GM12878 (cell line): ENCODE measurements at regions not wholly inside any gene's neighbourhood (a gene's known extent, or its start where the extent isn't known, plus 50 kb on each side); places are given as distances from the start of the nearest gene placed in this dataset.

Source experiments
- ATAC-seq: fragments of 200-7000 bp; cut with Tn5 transposase; 3 replicates; pipeline ENCODE4 v1.9.1; 2020; ENCODE audit warnings: mild to moderate bottlenecking, moderate library complexity
- BruUV-seq: library from RNA; stranded (reverse); fragments of 400-500 nt; replicated peaks from 2 replicates; lab custom pipeline; 2021; lab: Mats Ljungman, UMichigan
- CTCF ChIA-PET: fragments of 300-600 bp; sonication (Branson Sonifier 250); formaldehyde crosslinking; extraction: SDS; loops from one replicate; lab custom pipeline; 2021; ENCODE audit warnings: inconsistent platforms; lab: Yijun Ruan, JAX
- POLR2A ChIA-PET: fragments of 350-600 bp; formaldehyde crosslinking; extraction: SDS; loops from one replicate; lab custom pipeline; 2021; ENCODE audit warnings: inconsistent platforms; lab: Charles Lee
- RAD21 ChIA-PET: fragments of 300-600 bp; sonication (Branson Sonifier 250); formaldehyde crosslinking; loops from one replicate; lab custom pipeline; 2023; ENCODE audit warnings: antibody characterized with exemption; ENCODE audit not compliant: unreplicated experiment; lab: Charles Lee
- SMC1A ChIA-PET: fragments of 300-600 bp; sonication (Branson Sonifier 250); formaldehyde crosslinking; loops from one replicate; lab custom pipeline; 2023; ENCODE audit not compliant: unreplicated experiment, uncharacterized antibody; lab: Charles Lee
- DNase-seq: peaks from one replicate; pipeline ENCODE4 v3.0.0-alpha.2; 2011; ENCODE audit warnings: low read depth, low spot score
- FAIRE-seq: peaks from 3 replicates; lab custom pipeline; 2011; peaks lifted over from hg19 to GRCh38; lab: Jason Lieb, UNC
- H2AFZ ChIP-seq: 2 replicates; pipeline ENCODE4 v1.6.0; 2011; ENCODE audit warnings: low read depth, low read length, control low read depth; ENCODE audit not compliant: control insufficient read depth
- H3K27ac ChIP-seq: 2 replicates; pipeline ENCODE4 v1.5.1; 2011; ENCODE audit warnings: control low read depth; ENCODE audit not compliant: control insufficient read depth, insufficient read depth
- H3K27me3 ChIP-seq, 2 experiments: replicated peaks in 1 of 2; 2 replicates each; pipeline versions ENCODE4 v1.6.0 to v1.6.1; 2011; ENCODE audit warnings: low read length in 1 of 2; ENCODE audit not compliant: control insufficient read depth in 2 of 2, insufficient read depth in 2 of 2
- H3K36me3 ChIP-seq, 2 experiments: 2 replicates each; pipeline ENCODE4 v1.5.1; 2011; ENCODE audit warnings: low read length in 1 of 2; ENCODE audit not compliant: control insufficient read depth in 2 of 2, insufficient read depth in 2 of 2
- H3K4me1 ChIP-seq: 2 replicates; pipeline ENCODE4 v1.6.1; 2011; ENCODE audit warnings: mild to moderate bottlenecking, low read length, moderate library complexity, mixed read lengths; ENCODE audit not compliant: control insufficient read depth, insufficient read depth
- H3K4me2 ChIP-seq: 2 replicates; pipeline ENCODE4 v1.6.0; 2011; ENCODE audit warnings: control low read depth; ENCODE audit not compliant: control insufficient read depth, insufficient read depth
- H3K4me3 ChIP-seq: fragments of 200-600 bp; sonication (generic); 2 replicates; pipeline ENCODE4 v1.5.1; 2016
- H3K79me2 ChIP-seq: 2 replicates; pipeline ENCODE4 v1.6.0; 2011; ENCODE audit warnings: low read length; ENCODE audit not compliant: control insufficient read depth, insufficient read depth
- H3K9ac ChIP-seq: 2 replicates; pipeline ENCODE4 v1.8.0; 2011; ENCODE audit warnings: low read length, control low read depth, mixed read lengths; ENCODE audit not compliant: control insufficient read depth, insufficient read depth
- H3K9me3 ChIP-seq: replicated peaks from 3 replicates; pipeline ENCODE4 v1.5.1; 2011; ENCODE audit warnings: mild to moderate bottlenecking, low read length; ENCODE audit not compliant: control insufficient read depth, insufficient read depth
- H4K20me1 ChIP-seq: 2 replicates; pipeline ENCODE4 v1.6.0; 2011; ENCODE audit not compliant: control insufficient read depth, insufficient read depth
- CHD2 ChIP-seq: IDR thresholded peaks from 2 replicates; pipeline ENCODE4 v1.6.1; 2011; ENCODE audit warnings: low read depth, low read length, improper control_type of control experiment, borderline replicate concordance
- JUNB ChIP-seq: IDR thresholded peaks from 2 replicates; pipeline ENCODE4 v1.6.1; 2016; ENCODE audit warnings: antibody characterized with exemption, mild to moderate bottlenecking
- MTA2 ChIP-seq: fragments of 450-650 bp; IDR thresholded peaks from 2 replicates; pipeline ENCODE4 v1.6.1; 2016; ENCODE audit warnings: low read depth, mild to moderate bottlenecking, moderate library complexity
- NR2C1 ChIP-seq: fragments of 450-650 bp; IDR thresholded peaks from 2 replicates; pipeline ENCODE4 v1.6.1; 2017; ENCODE audit warnings: antibody characterized with exemption, mild to moderate bottlenecking, moderate library complexity
- RCOR1 ChIP-seq: conservative IDR thresholded peaks from 2 replicates; pipeline ENCODE4 v1.6.1; 2012; ENCODE audit warnings: low read depth, low read length, improper control_type of control experiment
- SIN3A ChIP-seq: IDR thresholded peaks from 2 replicates; pipeline ENCODE4 v1.6.1; 2012; ENCODE audit warnings: low read depth, low read length, improper control_type of control experiment
- SP1 ChIP-seq: IDR thresholded peaks from one replicate; pipeline ENCODE4 v1.6.1; 2011; ENCODE audit warnings: low read depth, low read length
- STAT3 ChIP-seq: IDR thresholded peaks from 2 replicates; pipeline ENCODE4 v1.6.1; 2011; ENCODE audit warnings: low read depth, low read length, improper control_type of control experiment
- in situ Hi-C: fragments of 300-500 bp; cut with MboI; formaldehyde crosslinking; loops from 9 replicates; pipeline ENCODE4 v1.14.3; 2018; ENCODE audit warnings: mixed read lengths
- intact Hi-C: fragments of 100-400 bp; cut with micrococcal nuclease; formaldehyde crosslinking; loops from one replicate; pipeline ENCODE4 v1.14.2; 2022; ENCODE audit not compliant: unreplicated experiment
- TF ChIP-seq, protein P1 (sequence below): fragments of 450-650 bp; formaldehyde crosslinking; IDR thresholded peaks from 2 replicates; pipeline ENCODE4 v1.4.0; 2020; ENCODE audit warnings: mild to moderate bottlenecking, moderate library complexity

DNA sequence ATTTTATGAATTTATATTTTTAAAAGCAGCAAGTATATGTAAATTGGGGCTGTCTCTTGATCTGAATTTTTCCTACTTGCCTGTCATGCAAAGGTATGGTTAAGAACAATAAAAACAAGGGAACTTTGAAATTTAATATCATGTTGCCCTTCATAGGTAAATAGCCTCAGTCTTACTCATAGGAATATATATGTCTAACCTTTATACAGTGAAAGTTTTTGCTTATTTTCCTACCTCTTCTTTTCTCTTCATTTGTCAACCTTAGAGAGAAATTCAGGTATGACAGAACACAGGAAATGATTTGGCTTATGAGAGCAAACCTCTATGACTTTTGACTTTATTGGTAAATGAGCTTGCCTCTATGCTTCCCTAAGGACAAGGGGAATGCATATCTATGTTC is 716.0 kb downstream of the CENPC start:
- no peak for ATAC-seq
- TF ChIP-seq STAT3 (no peak), SP1 (no peak), RCOR1 (no peak), JUNB (no peak), MTA2 (no peak), NR2C1 (no peak), CHD2 (no peak), SIN3A (no peak)
- TF ChIP-seq, protein P1, sequence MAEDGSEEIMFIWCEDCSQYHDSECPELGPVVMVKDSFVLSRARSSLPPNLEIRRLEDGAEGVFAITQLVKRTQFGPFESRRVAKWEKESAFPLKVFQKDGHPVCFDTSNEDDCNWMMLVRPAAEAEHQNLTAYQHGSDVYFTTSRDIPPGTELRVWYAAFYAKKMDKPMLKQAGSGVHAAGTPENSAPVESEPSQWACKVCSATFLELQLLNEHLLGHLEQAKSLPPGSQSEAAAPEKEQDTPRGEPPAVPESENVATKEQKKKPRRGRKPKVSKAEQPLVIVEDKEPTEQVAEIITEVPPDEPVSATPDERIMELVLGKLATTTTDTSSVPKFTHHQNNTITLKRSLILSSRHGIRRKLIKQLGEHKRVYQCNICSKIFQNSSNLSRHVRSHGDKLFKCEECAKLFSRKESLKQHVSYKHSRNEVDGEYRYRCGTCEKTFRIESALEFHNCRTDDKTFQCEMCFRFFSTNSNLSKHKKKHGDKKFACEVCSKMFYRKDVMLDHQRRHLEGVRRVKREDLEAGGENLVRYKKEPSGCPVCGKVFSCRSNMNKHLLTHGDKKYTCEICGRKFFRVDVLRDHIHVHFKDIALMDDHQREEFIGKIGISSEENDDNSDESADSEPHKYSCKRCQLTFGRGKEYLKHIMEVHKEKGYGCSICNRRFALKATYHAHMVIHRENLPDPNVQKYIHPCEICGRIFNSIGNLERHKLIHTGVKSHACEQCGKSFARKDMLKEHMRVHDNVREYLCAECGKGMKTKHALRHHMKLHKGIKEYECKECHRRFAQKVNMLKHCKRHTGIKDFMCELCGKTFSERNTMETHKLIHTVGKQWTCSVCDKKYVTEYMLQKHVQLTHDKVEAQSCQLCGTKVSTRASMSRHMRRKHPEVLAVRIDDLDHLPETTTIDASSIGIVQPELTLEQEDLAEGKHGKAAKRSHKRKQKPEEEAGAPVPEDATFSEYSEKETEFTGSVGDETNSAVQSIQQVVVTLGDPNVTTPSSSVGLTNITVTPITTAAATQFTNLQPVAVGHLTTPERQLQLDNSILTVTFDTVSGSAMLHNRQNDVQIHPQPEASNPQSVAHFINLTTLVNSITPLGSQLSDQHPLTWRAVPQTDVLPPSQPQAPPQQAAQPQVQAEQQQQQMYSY = no peak
- TF ChIP-seq, all 136 proteins: peak for 0
- DNase-seq (no peak), FAIRE-seq (no peak)
- no peaks in the 10 kb centered on the region for H3K9me3 ChIP-seq
- no TSS peak for BruUV-seq
- H3K36me3 ChIP-seq = no peaks in the 10 kb centered on the region
- no peak overlapping the region for H3K4me2 ChIP-seq
- H3K4me1 ChIP-seq = no peaks in the 10 kb centered on the region
- ChIA-PET SMC1A (no interaction called here), RAD21 (no interaction called here), POLR2A (no interaction called here), CTCF (interaction anchor here (1.0 kb wide), 1 partner anchor 9 kb away, joined by 3 read pairs; no protein-coding TSS in a partner anchor)
- H4K20me1 ChIP-seq = no peaks in the 10 kb centered on the region
- no peak overlapping the region for H3K4me3 ChIP-seq
- H2AFZ ChIP-seq = no peak overlapping the region
- in situ Hi-C loops (no loop called here), intact Hi-C loops (no loop called here)
- no peak overlapping the region for H3K9ac ChIP-seq
- H3K27me3 ChIP-seq = no peaks in the 10 kb centered on the region
- no peaks in the 10 kb centered on the region for H3K79me2 ChIP-seq
- H3K27ac ChIP-seq = no peak overlapping the region
